ENCODE measurements at regions not wholly inside any gene's neighbourhood (a gene's known extent, or its start where the extent isn't known, plus 50 kb on each side); places are given as distances from the start of the nearest gene placed in this dataset.

DNA sequence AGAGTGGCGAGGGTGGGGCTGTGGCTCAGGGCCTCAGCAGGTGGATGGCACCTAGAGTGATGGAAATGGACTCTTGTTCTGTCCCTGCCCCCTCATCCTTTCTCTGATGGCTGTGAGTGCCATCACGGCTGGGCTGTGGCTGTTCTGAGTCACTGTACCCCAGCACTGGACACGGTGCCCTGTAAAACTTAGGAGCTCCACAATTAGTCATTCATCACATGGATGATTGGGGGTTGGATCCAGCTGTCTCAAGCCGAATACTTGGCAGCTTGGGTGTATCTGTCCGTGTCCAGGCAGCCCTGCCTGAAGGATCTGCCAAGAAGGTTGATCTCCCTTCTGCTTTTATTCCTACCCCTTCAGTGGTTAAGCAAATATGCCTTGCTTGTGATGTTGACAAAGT is 295.5 kb upstream of the EEF2KMT start:
- no peak for ATAC-seq
- no peaks in the 10 kb centered on the region for H3K79me2 ChIP-seq (ENCODE audit: insufficient read depth, low read length)
- H3K27ac ChIP-seq (ENCODE audit: low read depth, low read length), result no peak overlapping the region
- no TSS peak for BruUV-seq (replicated peaks)
- H3K4me2 ChIP-seq (ENCODE audit: low read length), result no peak overlapping the region
- DNase-seq (ENCODE audit: low read depth, low spot score), result no peak
- ChIA-PET POLR2A (no interaction called here), CTCF (no interaction called here), RAD21 (ENCODE audit: low non-redundant PET in 1 of 2, low total read pairs in 2 of 2, uncharacterized antibody in 2 of 2, unreplicated experiment in 2 of 2) (no interaction called here)
- no peak overlapping the region for H3K9ac ChIP-seq (ENCODE audit: low read length)
- no peak overlapping the region for H3K4me3 ChIP-seq (replicated peaks in 1 of 2; ENCODE audit: low read depth in 1 of 2, low read length in 2 of 2)
- no peak for TF ChIP-seq POLR2A (IDR thresholded peaks at IDR 0.05; ENCODE audit: borderline replicate concordance, extremely low read depth, insufficient read depth, insufficient read length)
- no peak for TF ChIP-seq FOSL1 (IDR thresholded peaks at IDR 0.05; ENCODE audit: low read depth)
- TF ChIP-seq, protein P1, sequence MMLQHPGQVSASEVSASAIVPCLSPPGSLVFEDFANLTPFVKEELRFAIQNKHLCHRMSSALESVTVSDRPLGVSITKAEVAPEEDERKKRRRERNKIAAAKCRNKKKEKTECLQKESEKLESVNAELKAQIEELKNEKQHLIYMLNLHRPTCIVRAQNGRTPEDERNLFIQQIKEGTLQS (IDR thresholded peaks at IDR 0.05), result no peak
- TF ChIP-seq EGR1 (IDR thresholded peaks at IDR 0.05; ENCODE audit: low read depth), result no peak
- intact Hi-C loops (cut with micrococcal nuclease), result no loop called here
- H3K4me1 ChIP-seq (ENCODE audit: control insufficient read depth in 1 of 2, insufficient read depth in 2 of 2, low read length in 2 of 2), result no peaks in the 10 kb centered on the region
- H4K20me1 ChIP-seq (ENCODE audit: insufficient read depth), result no peaks in the 10 kb centered on the region
- H3K9me3 ChIP-seq (ENCODE audit: control insufficient read depth in 1 of 2, insufficient read depth in 1 of 2, low read depth in 1 of 2, low read length in 2 of 2), result no peaks in the 10 kb centered on the region
- no peaks in the 10 kb centered on the region for H3K9me2 ChIP-seq (ENCODE audit: insufficient read depth)
- H3K36me3 ChIP-seq (ENCODE audit: control insufficient read depth in 1 of 2, insufficient read depth in 2 of 2, low read length in 2 of 2), result no peaks in the 10 kb centered on the region
- H3K27me3 ChIP-seq (ENCODE audit: insufficient read depth, low read length), result peaks cover 50% of the 10 kb centered on the region; the same call in 1 of the 2 replicates
- no peak overlapping the region for H2AFZ ChIP-seq (ENCODE audit: low read depth, low read length, poor library complexity, severe bottlenecking)

DNA sequence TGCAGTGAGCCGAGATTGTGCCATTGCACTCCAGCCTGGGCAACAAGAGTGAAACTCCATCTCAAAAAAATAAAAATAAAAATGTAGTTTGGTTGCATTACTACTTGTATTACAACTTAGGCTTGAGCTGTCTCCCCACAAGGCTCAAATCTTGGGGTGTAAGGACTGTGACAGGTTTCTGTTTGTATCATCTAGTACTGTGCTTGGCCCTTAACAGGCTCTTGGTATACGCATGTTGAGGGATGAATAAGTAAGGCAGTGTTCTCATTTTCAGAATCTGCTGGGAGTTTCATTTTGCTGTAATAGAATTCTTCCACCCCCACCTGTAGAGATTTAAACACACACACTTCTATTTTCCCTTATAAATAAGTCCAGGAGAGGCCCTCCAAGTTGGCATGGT is 289.4 kb upstream of the EEF2KMT start:
- H3K36me3 ChIP-seq (ENCODE audit: control insufficient read depth in 1 of 2, insufficient read depth in 2 of 2, low read length in 2 of 2), result no peaks in the 10 kb centered on the region

More for the DNA sequence above, 289.4 kb upstream of the EEF2KMT start:
- DNase-seq (ENCODE audit: low read depth, low spot score) (no peak), ATAC-seq (no peak)
- intact Hi-C loops (cut with micrococcal nuclease), result no loop called here
- Histone ChIP-seq H3K9me2 (ENCODE audit: insufficient read depth) (no peaks in the 10 kb centered on the region), H3K4me2 (ENCODE audit: low read length) (no peak overlapping the region), H3K27ac (ENCODE audit: low read depth, low read length) (no peak overlapping the region), H3K4me3 (replicated peaks in 1 of 2; ENCODE audit: low read depth in 1 of 2, low read length in 2 of 2) (no peak overlapping the region), H3K9ac (ENCODE audit: low read length) (no peak overlapping the region), H3K9me3 (ENCODE audit: control insufficient read depth in 1 of 2, insufficient read depth in 1 of 2, low read depth in 1 of 2, low read length in 2 of 2) (no peaks in the 10 kb centered on the region), H3K4me1 (ENCODE audit: control insufficient read depth in 1 of 2, insufficient read depth in 2 of 2, low read length in 2 of 2) (no peaks in the 10 kb centered on the region), H3K27me3 (ENCODE audit: insufficient read depth, low read length) (peaks cover 34% of the 10 kb centered on the region; the same call in 1 of the 2 replicates), H4K20me1 (ENCODE audit: insufficient read depth) (no peaks in the 10 kb centered on the region), H2AFZ (ENCODE audit: low read depth, low read length, poor library complexity, severe bottlenecking) (no peak overlapping the region), H3K79me2 (ENCODE audit: insufficient read depth, low read length) (no peaks in the 10 kb centered on the region)
- POLR2A ChIA-PET, result no interaction called here
- RAD21 ChIA-PET (ENCODE audit: low non-redundant PET in 1 of 2, low total read pairs in 2 of 2, uncharacterized antibody in 2 of 2, unreplicated experiment in 2 of 2), result no interaction called here
- no TSS peak for BruUV-seq (replicated peaks)
- TF ChIP-seq EZH2 (IDR thresholded peaks at IDR 0.05) (no peak), POLR2A (IDR thresholded peaks at IDR 0.05; ENCODE audit: borderline replicate concordance, extremely low read depth, insufficient read depth, insufficient read length) (no peak), POLR2AphosphoS5 (IDR thresholded peaks at IDR 0.05; ENCODE audit: low read depth, low read length) (no peak), EGR1 (IDR thresholded peaks at IDR 0.05; ENCODE audit: low read depth) (no peak)
- TF ChIP-seq, protein P2, sequence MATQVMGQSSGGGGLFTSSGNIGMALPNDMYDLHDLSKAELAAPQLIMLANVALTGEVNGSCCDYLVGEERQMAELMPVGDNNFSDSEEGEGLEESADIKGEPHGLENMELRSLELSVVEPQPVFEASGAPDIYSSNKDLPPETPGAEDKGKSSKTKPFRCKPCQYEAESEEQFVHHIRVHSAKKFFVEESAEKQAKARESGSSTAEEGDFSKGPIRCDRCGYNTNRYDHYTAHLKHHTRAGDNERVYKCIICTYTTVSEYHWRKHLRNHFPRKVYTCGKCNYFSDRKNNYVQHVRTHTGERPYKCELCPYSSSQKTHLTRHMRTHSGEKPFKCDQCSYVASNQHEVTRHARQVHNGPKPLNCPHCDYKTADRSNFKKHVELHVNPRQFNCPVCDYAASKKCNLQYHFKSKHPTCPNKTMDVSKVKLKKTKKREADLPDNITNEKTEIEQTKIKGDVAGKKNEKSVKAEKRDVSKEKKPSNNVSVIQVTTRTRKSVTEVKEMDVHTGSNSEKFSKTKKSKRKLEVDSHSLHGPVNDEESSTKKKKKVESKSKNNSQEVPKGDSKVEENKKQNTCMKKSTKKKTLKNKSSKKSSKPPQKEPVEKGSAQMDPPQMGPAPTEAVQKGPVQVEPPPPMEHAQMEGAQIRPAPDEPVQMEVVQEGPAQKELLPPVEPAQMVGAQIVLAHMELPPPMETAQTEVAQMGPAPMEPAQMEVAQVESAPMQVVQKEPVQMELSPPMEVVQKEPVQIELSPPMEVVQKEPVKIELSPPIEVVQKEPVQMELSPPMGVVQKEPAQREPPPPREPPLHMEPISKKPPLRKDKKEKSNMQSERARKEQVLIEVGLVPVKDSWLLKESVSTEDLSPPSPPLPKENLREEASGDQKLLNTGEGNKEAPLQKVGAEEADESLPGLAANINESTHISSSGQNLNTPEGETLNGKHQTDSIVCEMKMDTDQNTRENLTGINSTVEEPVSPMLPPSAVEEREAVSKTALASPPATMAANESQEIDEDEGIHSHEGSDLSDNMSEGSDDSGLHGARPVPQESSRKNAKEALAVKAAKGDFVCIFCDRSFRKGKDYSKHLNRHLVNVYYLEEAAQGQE (IDR thresholded peaks at IDR 0.05; ENCODE audit: low read depth), result no peak
- CTCF ChIA-PET, result no interaction called here
